ENCODE measurements at regions not wholly inside any gene's neighbourhood (a gene's known extent, or its start where the extent isn't known, plus 50 kb on each side); places are given as distances from the start of the nearest gene placed in this dataset.
A peak's percentile ranks its signal among the peaks of the same experiment; 100 is the strongest.

DNA sequence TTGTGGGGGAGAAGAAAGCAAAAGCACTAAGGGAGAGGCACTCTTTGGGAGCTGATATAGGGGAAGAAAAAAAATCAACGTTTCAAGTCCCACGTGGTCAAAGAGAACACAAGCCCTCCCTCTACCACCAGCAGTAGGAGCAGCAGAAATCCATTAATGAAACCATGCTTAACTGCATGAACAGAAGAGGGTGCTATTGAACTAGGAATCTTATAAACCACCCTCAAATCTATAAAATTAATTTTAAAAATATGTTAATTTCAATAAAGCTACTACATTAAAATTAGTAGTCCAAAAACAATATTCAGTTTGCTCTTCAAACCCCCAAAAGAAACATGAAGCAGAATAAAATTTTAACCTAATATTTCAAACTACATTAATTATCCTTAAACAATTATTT is 147.8 kb downstream of the TMEM18 start:
- Histone ChIP-seq H3K4me3 (ENCODE audit: low read depth, low read length) (no peak overlapping the region), H3K36me3 (ENCODE audit: control insufficient read depth, insufficient read depth, low read length) (no peaks in the 10 kb centered on the region), H3K27me3 (ENCODE audit: control insufficient read depth, insufficient read depth, low read length) (no peaks in the 10 kb centered on the region)
- FAIRE-seq (no peak), DNase-seq (ENCODE audit: low read depth) (peak; percentile 30)
- TF ChIP-seq, protein P1, sequence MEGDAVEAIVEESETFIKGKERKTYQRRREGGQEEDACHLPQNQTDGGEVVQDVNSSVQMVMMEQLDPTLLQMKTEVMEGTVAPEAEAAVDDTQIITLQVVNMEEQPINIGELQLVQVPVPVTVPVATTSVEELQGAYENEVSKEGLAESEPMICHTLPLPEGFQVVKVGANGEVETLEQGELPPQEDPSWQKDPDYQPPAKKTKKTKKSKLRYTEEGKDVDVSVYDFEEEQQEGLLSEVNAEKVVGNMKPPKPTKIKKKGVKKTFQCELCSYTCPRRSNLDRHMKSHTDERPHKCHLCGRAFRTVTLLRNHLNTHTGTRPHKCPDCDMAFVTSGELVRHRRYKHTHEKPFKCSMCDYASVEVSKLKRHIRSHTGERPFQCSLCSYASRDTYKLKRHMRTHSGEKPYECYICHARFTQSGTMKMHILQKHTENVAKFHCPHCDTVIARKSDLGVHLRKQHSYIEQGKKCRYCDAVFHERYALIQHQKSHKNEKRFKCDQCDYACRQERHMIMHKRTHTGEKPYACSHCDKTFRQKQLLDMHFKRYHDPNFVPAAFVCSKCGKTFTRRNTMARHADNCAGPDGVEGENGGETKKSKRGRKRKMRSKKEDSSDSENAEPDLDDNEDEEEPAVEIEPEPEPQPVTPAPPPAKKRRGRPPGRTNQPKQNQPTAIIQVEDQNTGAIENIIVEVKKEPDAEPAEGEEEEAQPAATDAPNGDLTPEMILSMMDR (IDR thresholded peaks at IDR 0.05; ENCODE audit: insufficient read depth, low read length, severe bottlenecking): peak; percentile 24

DNA sequence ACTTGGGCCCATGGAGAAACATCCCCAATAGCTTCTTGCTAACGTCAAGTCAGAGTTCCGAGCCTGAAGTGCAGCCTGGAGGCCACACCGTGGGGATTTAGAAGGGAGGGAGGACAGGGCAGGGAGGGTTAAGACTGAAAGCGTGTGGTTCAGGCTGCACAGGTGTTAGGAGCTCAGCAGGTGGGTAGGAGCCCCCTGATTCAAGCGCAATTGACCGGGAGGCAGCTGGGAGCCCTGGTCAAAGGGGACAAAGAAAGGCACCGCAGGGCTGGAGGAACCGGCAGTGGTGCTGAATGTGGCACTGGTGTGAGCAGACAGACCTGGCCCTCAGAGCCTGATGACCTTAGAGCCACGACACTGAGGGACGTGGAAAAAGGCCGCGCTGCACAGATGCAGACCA is 149.6 kb downstream of the TMEM18 start:
- Histone ChIP-seq H3K36me3 (ENCODE audit: control insufficient read depth, insufficient read depth, low read length) (no peaks in the 10 kb centered on the region), H3K27me3 (ENCODE audit: control insufficient read depth, insufficient read depth, low read length) (no peaks in the 10 kb centered on the region), H3K4me3 (ENCODE audit: low read depth, low read length) (no peak overlapping the region)
- FAIRE-seq (no peak), DNase-seq (ENCODE audit: low read depth) (no peak)
- TF ChIP-seq, protein P1 (IDR thresholded peaks at IDR 0.05; ENCODE audit: insufficient read depth, low read length, severe bottlenecking): no peak

DNA sequence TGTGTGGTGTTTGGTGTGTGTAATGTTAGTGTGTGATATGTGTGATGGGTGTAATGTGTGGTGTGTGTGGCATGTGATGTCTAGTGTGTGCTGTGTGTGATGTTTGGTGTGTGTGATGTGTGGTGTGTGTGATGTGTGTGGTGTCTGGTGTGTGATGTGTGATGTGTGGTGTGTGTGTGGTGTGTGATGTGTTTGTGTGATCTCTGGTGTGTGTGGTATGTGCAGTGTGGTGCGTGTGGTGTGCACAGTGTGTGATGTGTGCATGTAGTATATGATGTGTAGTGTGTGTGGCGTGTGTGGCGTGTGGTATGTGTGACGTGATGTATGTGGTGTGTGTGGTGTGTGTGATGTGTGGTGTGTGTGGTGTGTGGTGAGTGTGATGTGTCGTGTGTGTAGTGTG is 150.3 kb downstream of the TMEM18 start:
- Histone ChIP-seq H3K4me3 (ENCODE audit: low read depth, low read length) (no peak overlapping the region), H3K36me3 (ENCODE audit: control insufficient read depth, insufficient read depth, low read length) (no peaks in the 10 kb centered on the region), H3K27me3 (ENCODE audit: control insufficient read depth, insufficient read depth, low read length) (no peaks in the 10 kb centered on the region)
- FAIRE-seq: peak; percentile 99
- TF ChIP-seq, protein P1 (IDR thresholded peaks at IDR 0.05; ENCODE audit: insufficient read depth, low read length, severe bottlenecking): no peak
- DNase-seq (ENCODE audit: low read depth): no peak

DNA sequence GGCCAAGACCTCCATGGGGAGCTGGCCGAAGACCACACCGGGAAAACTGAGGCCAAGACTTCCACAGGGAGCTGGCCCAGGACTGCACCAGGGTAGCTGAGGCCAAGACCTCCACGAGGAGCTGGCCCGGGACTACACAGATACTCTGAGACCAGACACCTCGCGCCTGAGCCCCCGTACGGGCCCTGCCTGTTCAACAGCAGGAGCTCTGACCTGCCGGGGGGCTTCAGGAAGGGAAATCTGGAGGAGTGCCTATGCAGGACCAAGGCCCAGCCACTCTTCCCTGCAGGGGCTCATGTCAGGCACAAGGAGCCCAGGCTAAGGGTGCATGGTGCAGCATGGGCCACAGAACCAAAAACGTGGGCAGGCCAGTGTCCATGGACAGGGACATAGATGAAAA is 151.6 kb downstream of the TMEM18 start:
- no peak for DNase-seq (ENCODE audit: low read depth)
- TF ChIP-seq, protein P1 (IDR thresholded peaks at IDR 0.05; ENCODE audit: insufficient read depth, low read length, severe bottlenecking): no peak
- no peaks in the 10 kb centered on the region for H3K27me3 ChIP-seq (ENCODE audit: control insufficient read depth, insufficient read depth, low read length)
- H3K36me3 ChIP-seq (ENCODE audit: control insufficient read depth, insufficient read depth, low read length): no peaks in the 10 kb centered on the region
- H3K4me3 ChIP-seq (ENCODE audit: low read depth, low read length): no peak overlapping the region
- no peak for FAIRE-seq

GRCh38 chr2:525021-525420 is 152.2 kb downstream of the TMEM18 start:
- TF ChIP-seq, protein P1 (IDR thresholded peaks at IDR 0.05; ENCODE audit: insufficient read depth, low read length, severe bottlenecking): no peak
- no peaks in the 10 kb centered on the region for H3K36me3 ChIP-seq (ENCODE audit: control insufficient read depth, insufficient read depth, low read length)
- DNase-seq (ENCODE audit: low read depth) (no peak), FAIRE-seq (no peak)
- H3K27me3 ChIP-seq (ENCODE audit: control insufficient read depth, insufficient read depth, low read length): no peaks in the 10 kb centered on the region
- no peak overlapping the region for H3K4me3 ChIP-seq (ENCODE audit: low read depth, low read length)

DNA sequence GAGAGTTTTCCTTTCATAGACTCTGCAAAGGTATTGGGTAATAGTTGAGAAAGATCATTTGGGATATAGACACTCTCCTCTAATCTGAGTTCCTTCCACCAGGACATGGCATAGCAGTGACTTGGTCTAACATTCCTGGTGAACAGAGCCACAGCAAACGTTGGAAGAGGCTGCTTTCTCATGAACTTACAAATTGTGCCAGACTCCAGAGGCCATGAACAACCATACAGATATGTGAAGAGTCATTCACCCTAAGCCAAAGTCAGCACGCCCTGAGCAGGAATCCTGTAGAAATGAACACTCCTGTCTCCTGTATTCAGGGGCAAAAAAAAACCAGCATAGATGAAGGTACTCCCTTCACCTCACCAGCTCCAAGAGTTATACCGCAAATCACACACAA is 152.8 kb downstream of the TMEM18 start:
- Histone ChIP-seq H3K36me3 (ENCODE audit: control insufficient read depth, insufficient read depth, low read length) (no peaks in the 10 kb centered on the region), H3K4me3 (ENCODE audit: low read depth, low read length) (no peak overlapping the region), H3K27me3 (ENCODE audit: control insufficient read depth, insufficient read depth, low read length) (no peaks in the 10 kb centered on the region)
- TF ChIP-seq, protein P1 (IDR thresholded peaks at IDR 0.05; ENCODE audit: insufficient read depth, low read length, severe bottlenecking): no peak
- peak; percentile 12 for DNase-seq (ENCODE audit: low read depth)
- no peak for FAIRE-seq
